Hematopoietic multipotent progenitor cell treated with erythropoietin and hydrocortisone succinate and interleukin-3 and kit ligand, for 6 days (in vitro differentiated cells): ENCODE measurements at regions not wholly inside any gene's neighbourhood (a gene's known extent, or its start where the extent isn't known, plus 50 kb on each side); places are given as distances from the start of the nearest gene placed in this dataset.
"Not testable (repeated sequence)": the region's sequence is repeated elsewhere in the genome, so short reads cannot be mapped to it uniquely, and the experiment has no call there.

ENCODE experiments used
- DNase-seq: peaks from one replicate; pipeline ENCODE4 v3.0.0-alpha.2; 2015

DNA sequence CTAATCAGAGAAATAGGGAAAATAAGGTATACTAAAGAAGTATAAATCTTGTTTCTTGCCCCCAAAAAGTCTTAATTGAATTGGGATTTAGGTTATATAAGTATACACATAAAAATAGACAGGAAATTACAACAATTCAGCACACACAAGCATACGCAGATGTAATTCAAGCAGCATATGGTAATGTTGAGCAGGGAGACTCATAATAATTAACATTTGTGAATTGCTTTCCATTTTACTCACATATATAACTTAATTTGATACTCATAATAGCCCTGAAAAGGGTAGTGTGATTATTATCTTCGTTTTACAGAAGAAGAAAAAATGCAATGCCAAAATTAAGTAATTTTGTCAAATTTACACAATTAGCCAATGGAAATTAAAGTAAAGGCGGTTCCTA lies 313.5 kb upstream of the ECI2 start:
- DNase-seq: no peak

DNA sequence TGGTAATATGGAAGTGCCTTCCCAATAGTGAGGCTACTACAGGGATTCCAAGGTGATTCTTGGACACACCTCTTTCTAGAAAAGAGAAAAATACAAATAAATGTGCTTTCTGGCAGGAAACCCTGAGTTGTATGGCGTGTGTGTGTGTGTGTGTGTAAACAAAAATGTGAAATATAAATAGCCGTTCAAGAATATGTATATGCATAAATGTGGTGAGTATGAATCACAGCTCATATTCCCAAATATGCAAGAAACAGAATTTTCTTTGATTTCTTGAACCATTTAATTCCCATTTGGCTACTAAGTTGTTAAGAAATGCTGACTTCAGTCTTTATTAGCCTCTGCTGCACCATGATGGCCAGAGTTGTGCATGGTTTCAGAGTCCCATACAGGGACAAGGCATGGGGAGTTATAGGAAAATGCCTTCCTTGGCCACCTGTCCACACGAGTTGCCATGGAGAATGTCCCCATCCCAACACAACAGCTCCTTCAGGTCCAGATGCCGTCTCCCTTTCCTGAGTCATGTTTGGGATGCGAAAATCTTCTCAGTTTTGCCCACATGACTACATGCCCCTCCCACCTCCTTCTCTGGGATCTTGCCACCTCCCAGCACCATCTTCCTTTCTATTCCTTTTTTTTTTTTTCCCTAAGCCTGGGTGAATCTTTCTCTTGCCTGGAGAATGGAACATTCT lies 312.4 kb upstream of the ECI2 start:
- no peak for DNase-seq

DNA sequence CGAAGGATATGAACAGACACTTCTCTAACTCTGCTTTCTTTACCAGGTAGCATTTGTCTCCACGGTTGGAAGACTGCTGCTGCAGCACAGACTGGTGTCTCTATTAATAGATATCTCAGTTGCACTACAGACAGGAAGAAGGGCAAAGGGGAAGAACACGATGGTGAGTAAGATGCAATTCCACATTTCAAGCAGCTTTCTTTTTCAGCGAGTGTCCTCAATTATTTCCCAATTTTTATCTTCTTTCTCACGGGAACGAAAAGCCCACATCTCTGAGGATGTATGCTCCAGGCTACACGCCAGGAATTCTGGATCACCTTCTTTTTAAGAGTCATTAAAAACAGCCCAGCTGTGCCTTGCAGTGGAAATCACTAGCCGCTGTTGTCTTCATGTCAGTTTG lies 311.6 kb upstream of the ECI2 start:
- no peak for DNase-seq

DNA sequence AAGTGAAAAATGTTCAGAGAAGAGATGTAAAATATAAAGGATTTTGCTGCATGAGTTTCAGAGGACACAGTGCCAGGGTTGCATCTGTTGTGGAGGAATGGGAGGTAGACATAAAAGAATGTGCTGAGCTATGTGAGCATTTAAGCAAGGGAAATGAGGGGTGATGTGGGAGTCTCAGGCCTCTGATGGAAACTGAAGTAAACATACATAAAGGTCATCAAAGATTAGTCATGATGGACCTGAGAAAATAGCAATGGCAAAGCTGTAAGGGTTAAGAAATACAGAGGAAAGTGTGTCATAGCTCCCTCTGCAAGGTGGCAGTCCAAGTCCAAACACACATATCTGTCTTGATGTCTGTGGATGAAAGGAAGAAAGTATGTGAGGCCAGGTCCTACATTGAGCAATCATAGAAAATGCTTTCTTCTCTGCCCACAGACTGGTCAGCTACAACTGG lies 306.6 kb upstream of the ECI2 start:
- no peak for DNase-seq

DNA sequence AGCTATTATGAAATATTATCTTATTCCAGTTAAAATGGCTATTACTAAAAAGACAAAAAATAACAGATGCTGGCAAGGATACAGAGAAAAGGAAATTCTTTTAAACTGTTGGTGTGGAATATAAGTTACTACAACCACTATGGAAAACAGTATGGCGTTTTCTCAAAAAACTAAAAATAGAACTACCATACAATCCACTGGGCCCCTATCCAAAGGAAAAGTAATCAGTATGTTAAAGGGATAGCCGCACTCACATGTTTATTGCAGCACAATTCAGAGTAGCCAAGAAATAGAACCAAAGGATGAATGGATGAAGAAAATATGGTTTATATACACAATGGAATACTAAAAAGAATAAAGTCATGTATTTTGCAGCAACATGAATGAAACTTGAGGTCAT lies 303.8 kb upstream of the ECI2 start:
- no peak for DNase-seq

DNA sequence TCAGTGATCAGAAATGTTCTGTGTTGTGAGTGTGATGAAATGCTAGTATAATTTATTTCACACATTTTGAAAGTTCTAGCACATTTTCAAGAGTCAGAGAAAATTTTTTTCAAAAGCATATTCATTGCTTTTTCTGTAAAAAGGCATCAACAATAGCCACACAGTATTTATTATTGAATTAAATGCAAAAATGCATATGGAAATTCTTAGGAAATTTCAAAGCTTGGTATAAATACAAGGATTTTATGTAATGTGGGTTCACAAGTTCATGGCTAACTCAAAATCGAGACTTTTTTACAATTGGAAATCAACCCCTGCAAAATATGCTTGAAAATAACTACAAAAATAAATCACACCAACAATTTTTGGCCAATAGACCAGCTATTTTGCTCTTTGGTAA lies 302.0 kb upstream of the ECI2 start:
- DNase-seq: no peak

DNA sequence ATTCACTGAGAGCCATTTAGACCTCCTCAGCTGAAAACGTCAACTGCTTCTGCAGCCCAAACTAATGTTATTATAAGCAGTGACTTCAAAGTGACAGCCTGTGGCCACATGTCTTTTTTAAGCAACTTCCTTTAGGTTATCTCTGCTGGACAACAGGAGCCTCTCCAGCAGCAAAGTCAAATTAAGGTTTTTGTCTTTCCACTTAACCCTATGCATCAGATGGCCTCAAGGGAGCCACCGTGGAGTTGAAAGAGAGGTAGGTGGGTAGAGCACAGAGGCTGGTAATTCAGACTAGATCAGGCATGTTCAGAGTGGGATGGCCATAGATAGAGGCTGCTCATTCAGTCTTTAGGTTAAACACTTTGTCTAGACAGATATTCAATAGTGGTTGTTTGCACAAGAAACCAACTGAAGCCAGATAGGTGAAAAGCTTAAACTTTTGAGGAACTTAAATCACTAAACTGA lies 300.6 kb upstream of the ECI2 start:
- DNase-seq: no peak

DNA sequence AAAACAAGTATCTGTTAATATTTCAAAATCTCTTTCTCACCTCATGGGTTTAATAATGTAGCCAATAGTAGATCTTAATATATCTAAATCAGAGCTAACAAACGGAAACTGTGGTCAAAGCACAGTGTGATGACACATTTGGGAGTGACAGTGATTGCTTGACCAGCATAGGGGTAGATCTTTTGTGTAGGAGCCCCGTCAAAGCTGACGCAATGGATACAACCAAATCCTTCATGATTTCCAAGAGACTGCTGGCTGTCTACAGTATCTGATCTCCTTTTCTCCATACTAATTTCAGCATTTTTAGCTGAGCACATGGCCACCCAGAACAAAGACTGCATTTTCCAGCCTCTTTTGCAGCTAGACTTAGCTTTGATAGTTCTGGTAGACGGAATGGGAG lies 299.3 kb upstream of the ECI2 start:
- no peak for DNase-seq

DNA sequence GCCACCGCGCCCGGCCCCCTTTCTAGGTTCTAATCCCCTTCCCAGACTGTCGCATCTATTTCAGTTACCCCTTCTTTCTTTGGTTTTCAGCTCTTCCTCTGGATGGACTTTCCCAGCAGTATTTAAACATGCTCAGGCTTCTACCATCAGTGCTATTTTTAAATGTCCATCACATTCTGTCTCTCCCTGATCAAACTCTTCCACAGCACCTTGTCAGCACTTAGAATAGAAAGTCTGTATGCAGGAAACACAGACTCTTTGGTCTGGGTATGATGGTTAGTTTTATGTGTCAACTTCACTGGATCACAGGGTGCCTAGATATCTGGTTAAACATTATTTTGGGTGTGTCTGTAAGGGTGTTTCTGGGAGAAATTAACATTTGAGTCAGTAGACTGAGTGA lies 297.8 kb upstream of the ECI2 start:
- DNase-seq: no peak

DNA sequence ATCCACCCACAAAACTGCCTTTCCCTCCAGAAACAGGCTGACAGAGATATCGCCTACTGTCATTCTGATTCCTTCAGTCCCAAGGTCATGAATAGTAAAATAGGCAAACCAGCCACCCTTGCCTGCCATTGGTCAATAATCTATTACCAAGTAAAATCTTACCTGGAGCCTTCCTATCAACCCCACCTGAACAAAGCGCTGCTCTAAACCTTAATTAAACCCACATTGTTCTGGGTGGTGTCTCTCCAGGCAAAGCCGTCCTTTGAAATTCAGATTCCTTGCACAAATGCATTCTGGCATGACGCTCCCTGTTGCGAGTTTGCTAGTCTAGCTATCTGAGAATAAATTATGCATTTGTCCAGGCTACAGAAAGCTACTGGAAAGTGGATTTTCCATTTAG lies 291.6 kb upstream of the ECI2 start:
- no peak for DNase-seq

DNA sequence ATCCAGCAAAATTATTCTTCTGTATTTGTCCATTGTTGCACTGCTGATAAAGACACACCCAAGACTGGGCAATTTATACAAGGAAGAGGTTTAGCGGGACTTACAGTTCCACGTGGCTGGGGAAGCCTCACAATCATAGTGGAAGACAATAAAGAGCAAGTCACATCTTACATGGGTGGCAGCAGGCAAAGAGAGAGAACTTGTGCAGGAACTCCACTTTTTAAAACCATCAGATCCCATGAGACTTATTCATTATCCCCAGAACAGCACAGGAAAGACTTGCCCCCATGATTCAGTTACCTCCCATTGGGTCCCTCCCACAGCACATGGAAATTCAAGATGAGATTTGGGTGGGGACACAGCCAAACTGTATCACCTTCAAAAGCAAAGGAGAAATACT lies 286.5 kb upstream of the ECI2 start:
- DNase-seq: no peak

DNA sequence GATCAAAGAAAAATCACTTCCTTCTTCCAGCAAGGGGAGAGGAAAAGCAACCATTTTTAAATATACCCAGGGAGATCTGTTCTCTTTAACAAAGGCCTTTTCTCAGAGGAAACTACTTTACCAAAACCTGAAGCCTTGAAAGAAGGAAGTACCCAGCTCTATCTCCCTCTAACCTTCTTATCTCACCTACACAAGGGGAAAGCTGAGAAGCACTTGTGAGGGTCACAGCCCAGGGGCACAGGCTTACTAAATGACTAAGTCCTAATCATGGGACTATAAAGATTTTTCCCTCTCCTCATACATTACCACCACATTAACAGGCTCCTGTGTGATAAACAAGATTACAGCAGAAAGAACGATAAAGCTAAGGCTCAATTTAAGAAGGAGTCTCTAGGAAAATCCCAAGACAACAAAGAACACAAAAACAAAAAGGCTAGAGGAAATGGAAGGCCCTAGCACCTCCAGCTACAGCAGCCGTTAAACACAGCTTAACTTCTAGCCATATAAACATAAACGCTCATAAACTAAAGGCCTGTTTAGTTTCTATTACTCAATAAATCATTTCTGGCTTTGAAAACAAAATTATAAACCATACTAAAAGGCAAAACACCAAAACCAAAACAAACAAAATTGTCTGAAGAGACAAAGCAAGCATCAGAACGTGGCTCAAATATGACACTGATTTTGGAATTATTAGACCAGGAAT lies 284.9 kb upstream of the ECI2 start:
- no peak for DNase-seq

DNA sequence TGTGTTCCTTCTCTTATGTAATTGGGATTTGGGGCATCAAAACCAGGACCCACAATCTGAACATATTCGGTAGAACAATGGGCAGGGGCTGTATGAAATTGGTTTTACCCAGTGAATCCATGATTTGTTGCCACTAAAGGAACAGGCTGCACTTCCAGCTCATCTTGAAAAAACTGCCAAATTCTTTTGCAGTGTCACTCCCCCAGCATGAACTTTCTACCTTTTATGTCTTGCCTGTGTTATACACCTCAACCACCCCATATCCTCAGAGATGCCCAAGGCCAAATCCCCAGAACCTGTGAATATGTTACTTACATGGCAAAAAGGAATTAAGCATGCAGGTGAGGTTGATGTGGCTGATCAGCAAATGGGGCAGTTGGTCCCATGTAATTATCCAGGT lies 280.2 kb upstream of the ECI2 start:
- DNase-seq: no peak

DNA sequence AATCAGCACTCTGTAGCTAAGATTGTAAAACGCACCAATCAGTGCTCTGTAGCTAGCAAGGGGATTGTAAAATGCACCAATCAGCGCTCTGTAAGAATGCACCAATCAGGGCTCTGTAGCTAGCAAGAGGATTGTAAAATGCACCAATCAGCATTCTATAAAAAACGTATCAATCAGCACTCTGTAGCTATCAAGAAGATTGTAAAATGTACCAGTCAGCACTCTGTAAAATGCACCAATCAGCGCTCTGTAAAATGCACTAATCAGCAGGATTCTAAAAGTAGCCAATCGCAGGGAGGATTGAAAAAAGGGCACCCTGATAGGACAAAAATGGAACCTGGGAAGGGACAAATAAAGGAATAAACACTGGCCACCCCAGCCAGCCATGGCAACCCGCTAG lies 278.7 kb upstream of the ECI2 start:
- not testable (repeated sequence) for DNase-seq

DNA sequence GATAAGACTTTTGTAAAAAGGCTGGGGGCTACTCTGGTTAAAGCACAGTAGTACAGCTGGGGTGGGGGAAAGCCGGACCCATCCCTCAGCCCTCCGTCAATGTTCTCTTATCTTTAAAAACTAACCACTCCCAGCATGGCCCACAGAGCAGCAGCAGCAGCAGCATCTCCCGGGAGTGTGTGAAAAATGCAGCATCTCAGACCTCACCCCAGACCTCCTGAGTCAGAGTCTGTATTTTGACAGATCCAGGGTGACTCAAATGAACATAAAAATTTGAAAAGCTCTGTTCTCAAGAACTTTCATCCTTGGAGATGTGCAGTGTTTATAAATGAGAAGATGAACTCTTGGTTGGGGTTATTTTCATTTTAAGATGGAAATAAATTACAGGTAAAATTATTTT lies 277.7 kb upstream of the ECI2 start:
- no peak for DNase-seq

DNA sequence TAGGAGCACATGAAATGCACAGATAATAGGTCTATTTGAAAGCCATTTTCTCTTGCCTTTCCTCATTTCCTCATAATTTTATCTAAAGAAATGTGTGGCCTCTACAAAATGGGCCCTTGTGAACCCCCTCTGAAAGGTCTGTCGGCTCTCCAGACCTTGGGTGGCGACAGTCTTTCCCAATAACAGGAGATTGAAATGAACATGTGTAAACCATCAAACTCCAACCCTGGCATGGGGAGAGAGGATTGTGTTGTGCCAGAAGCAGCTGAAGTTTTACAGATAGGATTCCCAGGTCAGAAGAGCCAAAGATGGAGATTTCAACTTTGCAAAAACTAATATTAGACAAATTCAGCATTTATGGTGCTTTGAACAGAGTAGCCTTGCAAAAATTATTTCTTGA lies 277.1 kb upstream of the ECI2 start:
- DNase-seq: no peak

DNA sequence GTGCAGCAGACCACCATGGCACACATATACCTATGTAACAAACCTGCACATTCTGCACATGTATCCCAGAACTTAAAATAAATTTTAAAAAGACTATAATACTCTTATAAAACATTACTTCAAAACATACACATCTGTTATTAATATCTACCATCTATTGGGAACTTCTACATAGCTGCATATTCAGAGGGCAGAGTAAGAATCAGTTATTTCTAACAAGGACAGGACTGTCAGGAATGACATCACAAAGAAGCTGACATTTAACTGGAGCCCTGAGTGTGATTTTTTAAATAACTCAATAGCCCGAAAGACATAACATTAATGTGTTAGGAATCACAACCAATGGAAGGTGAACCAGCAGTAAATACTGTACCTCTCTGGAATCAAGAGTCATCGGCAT lies 276.7 kb upstream of the ECI2 start:
- DNase-seq: no peak

DNA sequence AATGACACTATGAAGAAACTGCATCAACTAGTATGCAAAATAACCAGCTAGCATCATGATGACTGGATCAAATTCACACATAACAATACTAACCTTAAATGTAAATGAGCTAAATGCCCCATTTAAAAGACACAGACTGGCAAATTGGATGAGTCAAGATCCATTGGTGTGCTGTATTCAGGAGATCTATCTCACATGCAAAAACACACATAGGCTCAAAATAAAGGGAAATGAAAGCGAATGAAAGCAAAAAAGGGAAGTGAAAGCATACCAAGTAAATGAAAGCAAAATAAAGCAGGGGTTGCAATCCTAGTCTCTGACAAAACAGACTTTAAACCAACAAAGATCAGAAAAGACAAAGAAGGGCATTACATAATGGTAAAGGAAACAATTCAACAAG lies 272.3 kb upstream of the ECI2 start:
- not testable (repeated sequence) for DNase-seq

DNA sequence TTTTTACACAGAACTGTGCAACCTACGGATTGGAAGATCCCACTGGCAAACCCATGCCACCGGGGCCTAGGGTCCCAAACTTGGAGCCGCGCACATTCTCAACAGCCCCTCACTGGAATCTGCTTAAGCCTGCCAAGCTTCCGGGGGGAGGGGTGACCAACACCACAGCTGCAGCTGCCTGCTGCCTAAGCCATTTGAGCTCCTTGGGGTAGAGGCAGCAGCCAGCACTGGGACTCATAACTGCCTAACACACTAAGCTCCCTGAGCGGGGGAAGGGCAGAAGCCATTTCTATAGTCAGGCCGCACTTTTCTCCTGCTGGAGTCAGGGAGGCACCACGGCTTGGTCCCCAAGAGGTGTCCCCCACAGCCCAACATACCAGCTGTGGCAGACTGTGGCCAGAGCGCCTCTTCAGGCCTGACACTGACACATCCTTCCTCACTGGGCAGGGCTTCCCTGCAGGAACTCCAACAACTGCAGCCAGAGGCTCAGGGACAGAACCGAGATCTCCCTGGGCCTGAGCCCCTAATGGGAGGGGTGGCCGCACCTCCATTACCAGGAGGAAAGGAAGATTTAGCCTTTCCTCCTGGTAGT lies 270.3 kb upstream of the ECI2 start:
- DNase-seq: no peak

DNA sequence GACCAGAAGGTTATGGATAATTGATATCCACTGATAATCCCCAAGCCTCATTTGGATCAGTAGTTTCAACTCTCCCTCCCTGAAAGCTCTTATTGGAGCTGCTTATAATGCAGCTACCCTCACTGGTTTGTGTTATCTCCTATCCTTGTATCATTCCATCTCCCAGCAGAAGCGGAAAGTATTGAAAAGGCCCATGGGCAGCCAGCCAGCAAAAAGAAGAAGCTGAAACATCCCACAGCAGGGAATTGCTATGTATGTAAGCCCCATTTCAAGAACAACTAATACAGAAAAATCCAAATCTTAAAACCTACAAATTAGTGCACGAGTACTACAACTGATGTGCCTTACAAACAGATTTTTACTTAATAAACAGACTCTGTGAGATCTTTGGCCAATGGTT lies 269.0 kb upstream of the ECI2 start:
- no peak for DNase-seq

DNA sequence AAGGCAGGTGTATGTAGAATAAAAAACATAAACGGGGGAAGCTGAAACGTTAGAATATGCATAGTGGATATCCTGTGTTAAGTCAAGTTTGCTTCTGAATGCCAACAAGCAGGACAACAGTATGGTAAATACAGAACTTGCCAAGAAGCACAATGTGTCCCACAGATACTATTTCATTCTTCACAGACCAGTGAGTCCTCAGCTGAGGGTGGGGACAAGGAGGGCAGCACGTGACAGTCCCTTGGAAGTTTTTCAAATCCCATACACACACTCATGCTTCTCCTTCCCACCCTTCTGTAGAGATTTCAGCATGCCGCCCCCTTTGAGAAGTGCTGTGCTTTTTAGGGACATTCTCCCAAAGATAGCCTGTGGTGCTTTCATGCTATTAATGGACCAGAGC lies 268.5 kb upstream of the ECI2 start:
- DNase-seq: no peak

DNA sequence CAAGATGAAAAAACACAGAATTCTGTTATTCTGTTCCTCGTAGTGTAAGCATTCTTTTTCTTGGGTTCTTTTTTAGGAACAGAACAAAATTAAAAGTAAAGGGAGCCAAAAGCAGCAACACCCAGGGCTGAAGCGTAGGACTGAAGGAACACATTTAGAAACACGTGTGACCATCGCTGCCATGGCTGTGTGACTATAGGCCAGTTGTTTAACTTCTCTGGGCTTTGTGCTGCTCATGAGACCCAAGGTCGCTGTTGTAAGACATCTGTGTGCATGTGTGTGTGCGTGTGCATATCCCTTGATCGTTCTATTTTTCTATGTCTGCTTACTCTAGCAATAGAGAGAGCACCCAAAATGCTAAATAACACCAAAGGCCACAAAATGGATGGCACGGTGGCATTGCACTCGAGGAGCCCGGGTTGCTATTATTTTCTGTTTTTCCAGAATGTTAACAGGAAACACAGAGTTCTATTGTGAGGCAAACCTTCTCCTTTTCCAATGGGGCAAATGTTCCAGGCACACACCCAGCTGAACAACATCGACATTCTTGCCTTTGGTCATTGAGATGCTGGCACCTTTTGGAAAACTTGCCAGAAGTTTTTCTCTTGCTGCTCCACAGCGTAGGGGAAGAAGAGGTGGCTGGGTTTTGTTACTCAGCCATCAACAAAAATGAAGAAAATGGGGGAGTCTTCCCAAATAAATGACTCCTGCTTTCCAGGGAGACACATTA lies 267.8 kb upstream of the ECI2 start:
- no peak for DNase-seq

DNA sequence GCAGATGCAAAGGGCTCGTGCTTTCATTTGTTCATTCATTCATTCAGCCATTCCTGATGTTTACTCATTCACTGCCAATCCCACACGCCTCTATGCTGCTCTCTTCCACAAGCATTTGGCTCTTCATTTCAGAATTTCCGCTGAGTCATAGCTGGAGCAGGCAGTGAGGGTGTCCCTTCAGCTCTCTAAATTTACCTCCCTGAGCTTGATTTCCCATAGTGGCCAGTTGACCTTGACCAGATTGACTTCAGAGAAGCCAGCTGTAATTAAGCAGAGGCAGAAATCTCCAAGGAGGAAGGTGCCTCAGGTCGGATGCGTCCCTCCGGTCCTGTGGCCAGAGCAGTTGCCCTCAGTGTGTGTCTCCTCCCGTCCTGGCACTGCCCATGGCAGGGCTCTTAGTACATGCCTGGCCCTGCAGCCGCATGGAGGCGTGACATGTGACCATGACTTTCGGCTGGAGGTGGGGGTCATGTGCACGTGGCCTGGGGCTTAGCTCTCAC lies 267.2 kb upstream of the ECI2 start:
- peak; percentile 22 for DNase-seq
